HG03045 (cell line): ENCODE measurements at regions not wholly inside any gene's neighbourhood (a gene's known extent, or its start where the extent isn't known, plus 50 kb on each side); places are given as distances from the start of the nearest gene placed in this dataset.

Experiments used
- ATAC-seq: cut with Tn5 transposase; IDR thresholded peaks from one replicate; pipeline ENCODE4 v1.9.1; 2021; ENCODE audit warnings: mild to moderate bottlenecking, moderate library complexity; ENCODE audit not compliant: unreplicated experiment

DNA sequence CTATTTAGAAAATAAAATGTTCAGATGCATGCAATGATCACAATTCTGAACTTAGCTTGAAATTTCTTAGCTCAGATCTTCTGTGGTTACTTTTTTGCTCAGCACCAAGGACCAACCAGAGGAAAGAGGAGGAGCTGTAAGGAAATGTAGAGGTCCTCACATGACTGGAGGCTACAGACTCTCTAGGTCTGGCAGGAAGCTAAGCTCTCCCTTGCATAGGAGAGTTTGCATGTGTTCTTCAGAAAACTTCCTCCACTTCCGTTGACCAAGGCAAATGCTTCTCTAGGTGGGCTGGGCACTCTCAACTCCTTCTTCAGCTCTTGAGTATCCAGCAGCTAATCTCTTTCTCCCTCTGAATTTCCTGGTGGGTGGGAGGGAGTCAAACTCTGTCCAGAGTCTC is 119.6 kb downstream of the BTC start:
- ATAC-seq = no peak

DNA sequence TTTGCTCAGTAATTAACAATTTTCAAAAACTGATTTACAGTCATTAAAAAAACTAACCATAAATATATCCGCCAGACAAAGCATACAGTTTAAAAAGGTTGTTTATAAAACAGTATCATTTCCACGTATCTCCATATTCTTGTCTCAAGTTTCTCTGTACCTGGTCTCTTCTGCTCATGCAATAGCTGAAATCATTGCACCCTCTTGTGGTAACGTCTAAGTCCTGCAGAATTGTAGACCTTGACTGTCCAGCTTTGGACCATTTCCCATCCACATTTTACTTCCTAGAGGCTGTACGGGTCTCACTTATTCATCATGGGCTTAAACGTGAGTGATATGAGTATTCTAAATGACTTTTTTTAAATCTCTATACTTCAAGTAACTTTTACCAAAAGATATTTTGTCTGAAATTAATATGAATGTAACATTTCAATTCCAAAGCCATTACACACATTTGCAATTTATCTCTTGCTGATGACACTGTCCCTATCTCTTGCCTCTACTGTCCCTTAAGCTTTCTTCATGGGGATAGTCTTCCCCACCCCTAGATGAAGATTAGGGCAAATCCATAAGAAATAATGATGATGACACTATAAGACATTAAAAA is 118.5 kb downstream of the BTC start:
- no peak for ATAC-seq

- ATAC-seq = no peak
Measured at GRCh38 chr4:74682567-74683359, 111.6 kb downstream of the BTC start.

GRCh38 chr4:74692972-74693371 is 101.4 kb downstream of the BTC start:
- ATAC-seq = no peak
